GM12874 (cell line): ENCODE measurements at regions not wholly inside any gene's neighbourhood (a gene's known extent, or its start where the extent isn't known, plus 50 kb on each side); places are given as distances from the start of the nearest gene placed in this dataset.

Experiments
- CTCF ChIP-seq: IDR thresholded peaks from 2 replicates; pipeline ENCODE4 v1.5.1; 2011; ENCODE audit warnings: low read depth, mild to moderate bottlenecking, control low read depth, low read length, moderate library complexity; ENCODE audit not compliant: insufficient read depth

GRCh38 chr1:238826891-238827290, 559.5 kb upstream of the CHRM3 start:
- TF ChIP-seq CTCF, result no peak

GRCh38 chr1:238823416-238823815, 563.0 kb upstream of the CHRM3 start:
- TF ChIP-seq CTCF, result no peak

GRCh38 chr1:238811211-238811879, 575.0 kb upstream of the CHRM3 start:
- no peak for TF ChIP-seq CTCF

GRCh38 chr1:238790882-238791281, 595.5 kb upstream of the CHRM3 start:
- no peak for TF ChIP-seq CTCF

- TF ChIP-seq CTCF, result no peak
Observed at GRCh38 chr1:238789916-238790667, 596.3 kb upstream of the CHRM3 start.

- TF ChIP-seq CTCF, result no peak
Observed at GRCh38 chr1:238787471-238787870, 598.9 kb upstream of the CHRM3 start.

GRCh38 chr1:238783633-238784032, 602.7 kb upstream of the CHRM3 start:
- TF ChIP-seq CTCF, result no peak
